NCI-H2196 (cell line): ENCODE measurements at regions not wholly inside any gene's neighbourhood (a gene's known extent, or its start where the extent isn't known, plus 50 kb on each side); places are given as distances from the start of the nearest gene placed in this dataset.
A peak's percentile ranks its signal among the peaks of the same experiment; 100 is the strongest.

Experiments used
- DNase-seq: peaks from one replicate; lab custom pipeline; 2025; ENCODE audit not compliant: unreplicated experiment; lab: John Stamatoyannopoulos, UW

DNA sequence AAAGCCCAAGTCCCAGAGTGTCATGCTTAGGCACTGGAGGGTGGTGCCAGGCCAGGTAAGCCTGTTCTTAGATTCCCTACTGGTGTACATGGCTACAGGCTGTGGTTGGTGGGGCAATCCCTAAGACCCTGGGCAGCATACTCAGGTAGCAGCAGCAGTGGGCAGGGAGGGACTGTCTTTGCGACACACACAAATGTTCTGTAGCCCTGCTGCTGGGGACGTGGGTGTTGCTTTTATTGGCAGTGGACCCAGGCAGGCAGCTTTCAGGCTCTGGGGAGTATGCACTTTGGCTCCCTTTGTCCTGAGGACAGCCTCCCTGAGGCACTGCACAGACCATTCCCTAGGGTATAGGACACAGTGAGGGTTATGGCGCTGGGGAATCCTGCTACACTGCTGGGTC lies 137.1 kb upstream of the ADAMTS19 start:
- DNase-seq = no peak

DNA sequence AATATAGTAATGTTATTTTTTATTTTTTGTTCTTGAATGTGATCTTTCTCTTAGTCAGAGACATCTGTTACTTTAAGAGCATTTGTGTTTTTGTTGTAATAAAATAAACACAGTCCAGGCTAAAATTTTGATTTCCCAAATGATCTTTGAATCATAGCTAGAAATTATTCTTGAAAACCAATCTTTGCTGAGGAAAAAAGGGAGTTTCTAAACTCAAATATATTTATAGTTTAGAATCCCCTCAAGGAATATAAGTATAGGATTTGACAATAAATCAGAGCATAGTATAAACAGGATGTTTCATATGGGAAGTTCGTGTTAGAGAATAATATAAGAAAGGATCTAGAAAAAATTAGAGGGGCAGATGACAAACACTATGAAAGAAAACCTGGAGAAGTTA lies 118.8 kb upstream of the ADAMTS19 start:
- no peak for DNase-seq

DNA sequence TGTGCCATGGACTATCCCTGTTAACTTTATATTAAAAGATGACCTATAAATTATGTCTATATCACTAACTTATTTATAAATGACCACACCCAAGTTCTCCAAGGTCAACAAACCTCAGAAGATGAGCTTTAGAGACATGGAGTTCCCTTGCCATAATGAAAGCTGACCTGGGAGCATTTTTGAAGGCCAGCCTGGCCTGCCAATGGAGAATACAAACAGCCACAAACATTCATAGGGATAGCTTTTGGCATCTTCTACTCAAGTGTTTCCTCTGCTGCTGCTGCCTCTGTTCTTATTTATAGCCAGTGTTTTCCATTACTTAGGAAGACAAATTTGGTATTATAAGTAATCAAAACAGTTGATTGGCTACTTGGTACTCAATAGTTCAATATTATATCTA lies 117.3 kb upstream of the ADAMTS19 start:
- no peak for DNase-seq

DNA sequence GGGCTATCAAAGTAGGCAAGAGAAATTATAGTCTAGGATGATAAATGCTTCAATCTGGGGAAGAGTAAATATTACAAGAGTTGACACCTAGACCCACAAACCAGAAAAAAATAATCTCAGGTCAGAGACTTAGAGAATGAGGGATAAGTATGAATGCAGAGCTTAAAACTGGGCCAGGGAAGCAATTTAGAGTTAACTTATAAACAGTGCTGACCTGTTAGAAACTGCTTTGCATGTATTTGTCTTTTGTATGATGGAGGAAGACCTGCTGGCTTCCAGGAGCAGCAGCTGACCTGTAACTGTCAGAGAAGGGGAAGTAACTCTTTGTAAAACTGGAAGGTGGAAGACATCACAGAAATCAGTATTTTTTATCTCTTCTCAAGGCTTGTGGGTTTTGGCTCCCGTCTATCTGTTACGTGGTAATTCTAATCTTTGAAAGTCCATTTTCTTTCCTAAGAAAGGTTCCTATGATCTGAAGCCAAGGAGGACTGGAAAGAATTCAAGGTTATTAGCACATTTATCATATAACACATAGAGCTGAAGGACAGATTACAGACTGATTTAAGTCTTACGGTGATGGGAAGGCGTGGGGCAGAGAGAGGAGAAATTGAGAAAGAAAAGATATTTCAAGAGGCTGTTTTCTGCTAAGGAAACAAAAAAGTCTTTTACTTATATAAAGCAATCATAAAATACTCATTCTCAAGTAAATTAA lies 114.7 kb upstream of the ADAMTS19 start:
- no peak for DNase-seq

DNA sequence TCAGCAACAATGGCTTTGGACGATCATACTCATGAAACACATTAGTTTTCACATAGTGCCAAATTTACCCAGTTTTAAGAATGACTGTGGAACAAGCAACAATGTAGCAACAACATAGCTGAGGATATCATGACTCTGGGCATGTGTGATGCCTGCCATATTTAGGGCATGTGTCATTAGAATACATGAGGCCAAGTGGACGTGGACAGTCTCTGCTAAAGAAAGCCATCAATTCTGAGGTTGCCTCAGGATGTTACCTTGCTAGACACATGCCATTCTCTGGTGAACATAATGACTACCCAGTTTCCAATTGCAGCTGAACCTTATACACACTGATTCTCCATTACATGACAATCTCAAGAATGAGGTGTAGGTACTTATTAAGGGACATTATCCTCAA lies 103.3 kb upstream of the ADAMTS19 start:
- DNase-seq = no peak

DNA sequence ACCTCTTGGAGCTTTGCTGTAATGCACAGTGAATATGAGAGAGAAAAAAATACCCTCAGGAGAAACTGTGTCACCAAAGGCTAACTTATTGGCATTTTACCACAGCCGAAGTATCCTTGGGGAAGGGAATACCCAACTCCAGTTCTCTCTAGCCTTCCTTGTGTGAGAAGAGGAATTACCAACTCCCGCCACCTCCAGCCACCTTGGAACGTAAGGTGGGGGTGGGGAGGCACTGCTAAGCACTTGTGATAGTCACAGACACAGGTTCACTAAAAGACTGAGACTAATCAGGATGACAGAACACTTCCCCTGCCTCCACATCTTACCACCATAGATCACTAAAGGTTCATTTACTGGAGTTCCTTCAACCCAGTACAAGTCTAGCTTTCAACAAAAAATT lies 102.0 kb upstream of the ADAMTS19 start:
- no peak for DNase-seq

DNA sequence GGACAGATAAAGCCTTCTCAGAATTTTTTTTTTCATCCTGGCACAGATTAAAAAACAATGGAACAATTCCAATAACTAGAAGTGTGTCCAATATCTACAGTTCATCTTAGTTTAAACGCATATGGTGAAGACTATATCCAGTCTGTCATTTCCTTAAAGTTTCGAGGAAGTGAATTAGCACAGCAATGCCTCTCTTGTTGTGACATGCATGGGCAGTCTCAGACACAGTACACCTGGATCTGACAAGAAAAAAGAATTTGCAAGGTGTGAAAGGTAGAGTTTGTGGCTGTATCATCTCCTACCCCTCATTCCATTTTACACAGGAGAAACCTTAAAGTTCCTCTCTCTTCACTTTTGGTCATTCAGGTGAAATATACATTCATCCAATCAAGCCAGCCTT lies 100.6 kb upstream of the ADAMTS19 start:
- no peak for DNase-seq

DNA sequence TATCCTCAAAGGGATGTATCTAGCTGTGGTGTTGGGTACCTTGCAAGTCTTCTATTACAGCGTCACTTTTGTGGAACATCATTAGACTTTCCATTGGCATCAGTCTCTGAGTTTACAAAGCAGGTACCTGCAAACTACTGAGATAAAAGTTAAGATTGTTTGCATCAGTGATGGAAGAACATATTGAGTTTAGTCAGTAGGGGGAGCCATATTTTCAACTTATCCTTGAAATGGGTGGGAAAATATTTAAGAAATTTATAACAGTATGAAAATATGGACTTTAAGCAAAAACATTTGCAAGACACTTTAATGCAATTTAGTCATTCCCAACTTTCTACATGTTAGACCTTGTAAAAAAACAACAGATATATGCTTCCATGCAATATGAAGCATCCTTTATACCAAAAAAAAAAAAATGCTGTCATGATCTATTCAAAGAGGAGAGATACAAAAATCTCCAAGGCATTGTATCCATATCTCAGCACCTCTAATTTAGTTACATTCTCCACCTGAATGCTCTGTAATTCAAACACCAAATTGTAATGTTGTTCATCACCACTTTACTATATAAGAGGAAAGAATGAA lies 98.6 kb upstream of the ADAMTS19 start:
- DNase-seq = no peak

DNA sequence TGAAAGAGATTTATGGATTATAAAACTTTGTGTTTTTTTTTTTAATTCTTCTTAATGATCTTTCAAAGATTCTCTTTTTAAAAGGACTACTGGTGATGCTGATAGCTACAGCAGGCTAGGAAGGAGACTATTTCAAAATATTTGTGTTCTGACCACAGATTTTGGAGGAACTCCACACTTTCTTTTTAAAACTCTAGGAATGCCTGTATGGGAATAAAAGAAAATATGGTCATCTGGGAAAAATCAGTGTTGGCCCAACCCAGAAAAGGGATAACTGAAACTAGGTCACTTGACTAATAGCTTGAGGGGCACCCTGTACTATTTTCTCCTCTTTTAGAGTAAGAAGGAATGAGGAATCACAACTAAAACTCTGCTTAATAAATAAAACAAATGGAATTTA lies 97.6 kb upstream of the ADAMTS19 start:
- DNase-seq = no peak

DNA sequence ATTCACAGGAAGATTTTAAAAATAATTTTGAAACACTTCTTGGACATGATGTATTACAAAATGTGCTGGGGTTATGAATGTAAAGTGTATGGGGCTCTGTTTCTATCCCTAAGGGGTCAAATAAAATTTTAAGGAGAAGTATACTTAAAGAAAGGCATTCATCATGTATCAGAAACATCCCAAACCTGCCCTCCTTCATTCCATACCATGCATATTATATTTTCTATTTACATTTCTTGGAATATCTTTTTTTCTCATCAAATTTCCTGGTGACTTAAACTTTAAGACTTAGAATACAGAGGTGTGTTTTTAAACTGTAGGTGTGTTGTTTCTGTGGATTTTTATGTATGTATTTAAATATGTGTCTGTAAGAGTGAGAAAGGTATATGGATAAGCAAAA lies 96.1 kb upstream of the ADAMTS19 start:
- no peak for DNase-seq

DNA sequence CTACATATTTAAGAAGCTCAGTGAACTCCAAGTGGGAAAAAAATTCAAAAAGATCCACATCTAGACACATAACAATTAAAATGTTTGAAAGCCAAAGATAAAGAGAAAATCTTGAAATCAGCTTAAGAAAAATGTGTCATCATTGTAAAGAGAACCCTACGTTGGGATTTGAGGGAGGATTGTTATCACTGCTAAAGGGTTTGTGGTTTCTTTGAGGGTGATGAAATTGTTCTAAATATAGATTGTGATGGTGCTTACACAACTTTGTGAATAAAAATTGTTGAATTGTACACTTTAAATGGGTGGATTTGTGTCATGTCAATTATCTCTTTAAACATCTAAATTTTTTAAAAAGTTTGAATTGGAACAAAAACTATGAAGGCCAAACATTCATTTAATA lies 92.2 kb upstream of the ADAMTS19 start:
- no peak for DNase-seq

DNA sequence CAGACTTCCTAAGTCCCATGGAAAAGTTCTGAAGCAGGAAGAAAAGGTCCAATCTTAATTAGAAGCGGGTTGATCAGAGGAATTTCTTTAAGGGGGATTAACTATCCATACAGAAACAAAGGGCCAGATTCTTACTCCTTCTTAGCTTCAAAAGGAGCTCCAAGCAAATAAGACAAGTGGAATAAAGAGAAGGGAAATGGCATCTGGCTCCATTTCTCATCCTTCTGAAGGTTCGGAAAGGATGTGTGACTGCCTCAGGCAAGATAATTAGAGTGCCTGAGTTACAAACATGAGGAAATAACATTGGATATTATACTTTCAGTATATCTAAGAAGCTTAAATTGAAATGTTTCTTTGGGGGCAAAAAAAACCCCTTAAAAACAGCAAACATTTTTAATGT lies 88.1 kb upstream of the ADAMTS19 start:
- no peak for DNase-seq

DNA sequence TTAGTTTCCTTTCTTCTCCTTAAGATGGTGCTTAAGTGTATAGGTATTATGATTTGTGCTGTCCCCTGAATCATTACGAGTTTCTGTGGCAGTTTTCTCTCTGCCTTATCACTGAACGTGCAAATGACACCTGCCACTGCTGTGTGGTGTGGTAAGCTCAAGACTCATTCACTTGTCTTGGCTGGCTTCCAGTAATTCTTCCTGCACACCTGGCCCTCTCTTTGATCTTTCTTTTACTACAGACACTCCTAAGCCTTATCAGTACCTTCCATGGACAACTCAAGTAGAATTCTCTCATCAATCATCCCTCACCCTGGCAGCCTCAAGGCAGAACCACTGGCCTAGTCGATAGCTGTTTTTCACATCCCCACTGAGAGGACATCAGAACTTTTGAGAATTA lies 82.6 kb upstream of the ADAMTS19 start:
- peak; percentile 11 for DNase-seq

DNA sequence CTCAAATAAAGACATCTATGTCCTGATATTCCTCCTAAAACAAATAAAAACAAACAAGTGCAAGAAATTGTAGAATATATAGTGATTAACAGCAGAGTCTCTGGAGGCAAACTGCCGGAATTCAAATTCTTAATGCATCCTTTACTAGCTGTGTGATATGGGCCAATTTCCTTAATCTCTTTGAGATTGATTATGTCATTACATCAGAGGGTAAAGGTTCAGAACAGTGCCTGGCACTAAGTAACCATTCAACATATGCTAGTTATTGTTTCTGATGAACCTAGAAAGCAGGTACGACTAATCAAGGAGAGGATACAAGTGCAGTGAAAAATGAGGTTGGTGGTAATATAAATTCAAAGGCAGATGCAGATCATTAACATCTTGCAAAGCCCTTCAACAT lies 81.1 kb upstream of the ADAMTS19 start:
- no peak for DNase-seq

DNA sequence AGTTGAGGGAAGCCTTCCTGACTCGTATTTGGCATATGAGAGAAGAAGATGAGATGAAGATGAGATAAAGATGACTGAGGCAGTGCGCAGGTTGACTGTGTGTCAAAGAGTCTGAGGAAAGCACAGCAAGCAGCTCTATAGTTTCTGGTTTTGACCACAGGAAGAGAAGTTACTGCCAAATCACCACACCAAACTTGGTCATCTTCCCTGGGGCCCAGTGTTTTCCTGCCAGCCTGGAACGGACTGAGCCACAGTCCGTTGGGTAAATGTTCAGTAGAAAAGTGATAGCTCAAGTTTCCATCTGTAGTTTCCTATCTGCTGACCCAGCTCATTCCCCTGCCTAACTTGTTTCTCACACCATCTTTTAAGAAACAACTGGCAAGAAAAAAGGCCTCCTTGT lies 80.7 kb upstream of the ADAMTS19 start:
- no peak for DNase-seq

DNA sequence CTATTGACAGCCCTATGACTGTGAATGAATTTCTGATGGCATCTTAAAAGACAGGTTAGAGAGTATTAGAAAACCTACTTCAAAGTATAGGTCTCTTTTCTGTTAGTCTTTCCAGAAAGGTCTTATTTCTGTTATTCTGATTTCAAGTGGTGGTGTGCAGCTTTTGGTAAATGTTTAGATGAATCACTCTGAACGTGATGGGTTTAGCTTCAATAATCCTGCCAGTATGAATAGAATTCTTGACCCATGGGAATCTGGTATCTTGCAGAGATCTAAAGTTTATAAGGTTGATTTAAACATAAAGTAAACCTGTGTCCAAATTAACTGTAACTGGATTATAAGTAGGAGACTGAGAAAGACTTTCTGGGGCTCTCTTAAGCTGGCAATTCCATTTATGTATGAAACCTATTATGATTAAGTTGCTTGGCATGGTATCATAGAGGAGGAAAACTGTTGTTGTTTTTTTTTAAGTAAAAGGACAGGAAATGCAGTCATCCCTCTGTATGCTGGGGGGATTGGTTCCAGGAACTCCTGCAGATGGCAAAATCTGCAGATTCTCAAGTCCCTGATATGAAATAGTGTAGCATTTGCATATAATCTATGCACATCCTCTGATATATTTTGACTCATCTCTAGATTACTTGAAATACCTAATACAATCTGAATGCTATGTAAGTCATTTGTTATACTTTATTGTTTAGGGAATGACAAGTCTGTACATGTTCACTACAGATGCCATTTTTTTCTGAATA lies 77.0 kb upstream of the ADAMTS19 start:
- DNase-seq = no peak

DNA sequence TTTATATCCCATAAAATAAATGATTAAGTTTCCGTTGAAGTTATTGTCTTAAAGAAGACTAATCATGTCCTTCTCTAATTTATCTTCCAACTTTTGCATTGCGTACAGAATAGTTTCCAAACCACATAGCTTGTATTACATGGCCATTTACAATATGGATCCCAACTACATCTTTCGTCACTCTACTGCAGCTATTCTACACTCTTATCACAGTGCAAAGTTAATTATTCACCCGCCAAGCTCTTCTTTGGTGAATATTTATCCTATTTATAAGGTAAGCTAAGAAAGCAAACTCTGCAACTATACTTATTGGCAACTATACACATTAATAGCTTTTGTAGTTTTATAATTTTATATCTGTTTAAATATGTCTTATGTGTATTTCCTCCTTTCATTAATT lies 75.9 kb upstream of the ADAMTS19 start:
- DNase-seq = no peak

DNA sequence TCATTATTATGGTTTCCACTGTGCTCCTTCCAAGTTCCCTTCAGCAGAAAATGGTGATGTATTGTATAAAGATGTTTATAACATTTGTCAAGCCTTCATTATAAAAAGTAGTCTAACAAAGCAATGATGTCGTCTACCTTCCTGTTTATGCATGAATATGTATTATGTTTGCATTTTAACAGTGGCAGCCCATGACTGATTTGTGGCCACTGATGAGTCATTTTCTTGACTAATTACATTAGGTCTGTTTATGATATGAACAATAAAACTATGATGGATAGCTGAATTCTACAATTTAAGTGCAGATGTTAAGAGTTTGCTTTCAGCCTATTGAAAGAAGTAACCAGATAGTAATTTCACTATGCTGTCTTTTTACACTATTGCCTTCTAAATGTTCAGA lies 75.4 kb upstream of the ADAMTS19 start:
- DNase-seq = no peak

DNA sequence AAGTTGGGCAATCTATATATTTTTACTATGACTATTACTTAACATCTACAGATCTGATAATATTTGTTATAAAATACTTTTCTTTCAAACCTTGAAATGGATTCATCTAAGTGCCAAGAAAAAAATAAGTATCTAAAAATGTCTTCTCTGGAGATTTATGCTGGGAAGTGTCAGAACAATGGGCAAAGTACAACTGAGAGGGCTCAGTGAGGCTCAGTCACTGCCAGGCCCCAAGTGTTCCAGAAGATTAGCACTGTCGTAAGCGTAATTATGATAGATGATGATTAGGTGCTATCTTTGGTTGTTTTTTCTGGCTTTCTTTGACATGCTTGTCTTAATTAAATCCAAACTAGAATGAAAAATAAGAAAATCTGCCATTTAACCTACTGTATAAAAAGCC lies 72.2 kb upstream of the ADAMTS19 start:
- no peak for DNase-seq

DNA sequence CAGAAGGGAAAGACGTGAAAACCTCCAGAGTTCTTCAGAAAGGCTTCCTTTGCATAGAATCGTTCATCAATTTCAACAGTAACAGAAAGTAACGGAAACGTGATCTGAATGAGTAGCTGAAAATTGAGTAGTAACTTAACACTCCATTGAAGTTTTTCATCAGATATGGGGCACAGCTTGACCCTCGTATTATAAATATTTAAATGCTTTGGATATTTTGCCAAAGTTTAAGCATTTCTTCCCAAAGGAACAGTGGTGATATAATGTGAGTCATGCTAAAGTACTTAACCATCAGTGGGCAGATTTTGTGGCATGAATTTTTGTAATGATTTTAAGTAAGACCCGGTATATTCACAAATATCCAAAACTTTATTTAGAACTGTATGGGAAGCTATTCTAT lies 67.4 kb upstream of the ADAMTS19 start:
- DNase-seq = no peak

DNA sequence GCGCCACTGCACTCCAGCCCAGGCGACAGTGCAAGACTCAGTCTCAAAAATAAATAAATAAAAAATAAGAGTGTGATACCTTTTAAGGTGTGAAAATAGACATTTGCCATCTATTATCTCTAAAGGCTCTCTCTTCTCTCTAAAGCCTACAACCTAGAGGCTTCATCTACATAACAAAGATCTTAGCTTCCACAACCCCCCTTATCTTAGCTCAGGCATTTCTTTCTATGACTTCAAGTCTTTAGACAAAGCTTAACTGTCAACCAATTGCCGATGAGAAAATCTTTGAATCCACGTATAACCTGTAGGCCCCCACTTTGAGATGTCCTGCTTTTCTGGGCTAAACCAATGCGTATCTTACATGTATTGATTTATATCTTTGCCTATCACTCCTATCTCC lies 64.9 kb upstream of the ADAMTS19 start:
- DNase-seq = no peak

DNA sequence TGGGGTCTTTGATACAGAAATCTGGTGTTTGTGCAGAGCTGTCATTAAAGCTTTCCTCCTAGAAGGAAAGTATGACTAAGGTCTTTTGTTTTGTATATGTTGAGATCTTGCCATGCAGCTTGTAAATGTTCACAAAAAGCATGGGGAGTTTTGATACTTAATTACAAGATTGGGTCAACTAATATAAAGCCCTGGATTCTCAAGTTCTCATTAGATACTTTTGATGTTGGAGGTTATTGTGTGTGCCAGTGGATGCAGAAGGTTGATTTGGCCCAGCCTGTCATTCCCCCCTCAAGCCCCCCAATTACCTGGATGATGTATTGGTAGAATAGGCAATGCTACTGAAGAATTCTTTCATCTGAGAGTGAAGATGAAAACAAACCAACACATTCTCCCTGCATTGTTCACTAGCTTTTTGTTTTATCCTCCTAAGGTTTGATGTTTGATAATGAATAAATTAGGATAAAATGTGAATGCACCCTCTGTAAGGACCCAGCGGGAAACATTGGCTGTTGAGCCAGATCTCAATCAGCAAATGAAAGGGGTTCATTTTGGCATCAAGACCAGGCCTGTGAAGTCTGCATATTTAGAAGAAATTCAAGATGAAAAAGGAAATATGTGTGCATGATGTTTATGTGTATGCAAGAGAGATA lies 61.9 kb upstream of the ADAMTS19 start:
- no peak for DNase-seq
